Heart left ventricle (tissue), 13 donors: ENCODE measurements at regions not wholly inside any gene's neighbourhood (a gene's known extent, or its start where the extent isn't known, plus 50 kb on each side); places are given as distances from the start of the nearest gene placed in this dataset.

ENCODE experiments used
- CTCF ChIP-seq, 12 donors: fragments of 200-600 bp; sonication (generic) in 4 of 12; IDR thresholded peaks; one replicate each; pipeline versions ENCODE4 v1.5.0 to v1.8.0; 2018 to 2022; ENCODE audit warnings: antibody characterized with exemption in 12 of 12, mild to moderate bottlenecking in 5 of 12
- POLR2A ChIP-seq, 2 donors: fragments of 450-650 bp; IDR thresholded peaks; one replicate each; pipeline ENCODE4 v1.6.1; 2017; ENCODE audit warnings: antibody characterized with exemption in 2 of 2, mild to moderate bottlenecking in 2 of 2, moderate library complexity in 2 of 2
- donor health status: ischemic (EF 13 %, LVEDD 7.1; RV severe dilation, severe dysfunction).
- donor health status: DM: no; HTN: yes; CAD: no.
- donor health status: DM: no; HTN: no; CAD: no.
- donor health status: ischemic (EF 25% LVEDD 6.9; RV normal size, moderate dysfunction).
- donor health status: ischemic (EF 25% LVEDD 5.7; RV mildly dilated, moderate dysfunction).
- donor health status: ischemic (EF 35%, LVEDD 5.7; RV mildly dilated, moderate dysfunction).
- donor health status: nonischemic (EF 11% LVEDD 7.7; RV severe dilation, severe dysfunction).
- donor health status: DM: yes; HTN: yes; CAD: no.
- donor health status: PGD.
- donor health status: ischemic (EF 29% LVEDD 5.4; RV normal size, mild dysfunction).
- donor health status: nonischemic (EF 23%, LVEDD 6.1; RV moderate dilation, normal function).

GRCh38 chr1:37240897-37241296 is 206.6 kb upstream of the GRIK3 start:
- no peak for TF ChIP-seq CTCF (IDR thresholded peaks at IDR 0.05)
- TF ChIP-seq POLR2A (IDR thresholded peaks at IDR 0.05) = no peak
